GM10266 (cell line): ENCODE measurements at regions not wholly inside any gene's neighbourhood (a gene's known extent, or its start where the extent isn't known, plus 50 kb on each side); places are given as distances from the start of the nearest gene placed in this dataset.
A peak's percentile ranks its signal among the peaks of the same experiment; 100 is the strongest.

Experiments
- DNase-seq: peaks from one replicate; pipeline ENCODE4 v3.0.0; 2012; ENCODE audit errors: extremely low spot score
- TF ChIP-seq, protein P1 (sequence below): IDR thresholded peaks from 2 replicates; pipeline ENCODE4 v1.5.1; 2012; ENCODE audit warnings: mild to moderate bottlenecking, low read depth; ENCODE audit not compliant: control insufficient read depth, insufficient read depth; ENCODE audit errors: missing control alignments

DNA sequence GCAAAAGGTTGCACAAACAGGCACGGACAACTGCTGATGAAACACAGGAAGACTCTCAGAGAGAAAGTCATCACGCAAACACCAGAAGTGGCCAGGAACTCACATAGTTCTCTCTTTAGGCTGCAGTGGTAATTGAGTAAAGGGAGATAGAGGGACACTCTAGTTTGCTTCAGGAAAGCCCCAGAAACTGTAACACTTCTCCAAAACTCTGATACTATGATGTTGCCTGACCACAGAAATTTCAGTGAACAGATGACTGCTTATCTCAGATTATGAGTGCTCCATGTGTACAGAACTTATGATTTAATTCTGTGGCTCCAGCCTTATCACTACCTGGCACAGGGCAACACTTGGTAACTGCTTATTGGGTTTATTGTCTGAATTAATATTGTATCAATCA, 311.5 kb upstream of the GYPC start:
- TF ChIP-seq, protein P1, sequence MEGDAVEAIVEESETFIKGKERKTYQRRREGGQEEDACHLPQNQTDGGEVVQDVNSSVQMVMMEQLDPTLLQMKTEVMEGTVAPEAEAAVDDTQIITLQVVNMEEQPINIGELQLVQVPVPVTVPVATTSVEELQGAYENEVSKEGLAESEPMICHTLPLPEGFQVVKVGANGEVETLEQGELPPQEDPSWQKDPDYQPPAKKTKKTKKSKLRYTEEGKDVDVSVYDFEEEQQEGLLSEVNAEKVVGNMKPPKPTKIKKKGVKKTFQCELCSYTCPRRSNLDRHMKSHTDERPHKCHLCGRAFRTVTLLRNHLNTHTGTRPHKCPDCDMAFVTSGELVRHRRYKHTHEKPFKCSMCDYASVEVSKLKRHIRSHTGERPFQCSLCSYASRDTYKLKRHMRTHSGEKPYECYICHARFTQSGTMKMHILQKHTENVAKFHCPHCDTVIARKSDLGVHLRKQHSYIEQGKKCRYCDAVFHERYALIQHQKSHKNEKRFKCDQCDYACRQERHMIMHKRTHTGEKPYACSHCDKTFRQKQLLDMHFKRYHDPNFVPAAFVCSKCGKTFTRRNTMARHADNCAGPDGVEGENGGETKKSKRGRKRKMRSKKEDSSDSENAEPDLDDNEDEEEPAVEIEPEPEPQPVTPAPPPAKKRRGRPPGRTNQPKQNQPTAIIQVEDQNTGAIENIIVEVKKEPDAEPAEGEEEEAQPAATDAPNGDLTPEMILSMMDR = no peak
- no peak for DNase-seq

DNA sequence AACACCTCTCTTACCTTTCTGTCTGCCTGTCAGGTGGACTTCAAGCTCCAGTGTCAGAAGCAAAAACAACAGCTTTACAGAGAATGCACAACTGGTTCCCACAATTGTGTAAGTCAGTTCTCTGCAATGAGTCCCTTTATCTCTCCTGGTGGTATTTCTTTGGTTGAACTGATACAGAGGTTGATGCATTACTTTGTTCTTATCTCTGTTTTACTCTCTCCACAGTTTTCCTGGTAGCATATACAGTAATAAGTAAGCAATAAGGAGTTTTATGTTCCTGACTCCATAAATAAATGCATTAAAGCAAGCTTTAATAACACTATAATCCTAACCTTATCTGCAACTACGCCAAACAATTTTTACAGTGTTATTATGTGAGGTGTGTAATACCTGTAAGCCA, 310.3 kb upstream of the GYPC start:
- TF ChIP-seq, protein P1 = no peak
- no peak for DNase-seq

DNA sequence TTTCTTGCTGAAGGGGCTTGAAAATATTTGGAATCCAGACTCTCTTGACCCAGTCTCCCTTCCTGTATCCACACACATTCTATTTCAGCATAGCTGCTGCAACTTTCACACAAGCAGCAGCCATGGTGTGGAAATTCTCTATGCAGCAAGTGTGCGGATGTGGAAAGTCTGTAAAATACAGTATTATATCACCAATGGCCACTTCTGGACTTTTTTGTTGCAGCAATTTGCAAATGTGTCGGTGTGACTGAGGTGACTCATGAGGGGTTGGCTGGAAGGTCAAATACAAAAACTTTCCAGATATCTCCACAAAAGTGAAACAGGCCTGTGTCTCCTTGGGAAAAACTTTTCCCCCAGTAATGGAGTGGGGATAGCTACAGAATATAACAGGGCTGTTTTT, 299.3 kb upstream of the GYPC start:
- TF ChIP-seq, protein P1 = no peak
- DNase-seq = no peak

DNA sequence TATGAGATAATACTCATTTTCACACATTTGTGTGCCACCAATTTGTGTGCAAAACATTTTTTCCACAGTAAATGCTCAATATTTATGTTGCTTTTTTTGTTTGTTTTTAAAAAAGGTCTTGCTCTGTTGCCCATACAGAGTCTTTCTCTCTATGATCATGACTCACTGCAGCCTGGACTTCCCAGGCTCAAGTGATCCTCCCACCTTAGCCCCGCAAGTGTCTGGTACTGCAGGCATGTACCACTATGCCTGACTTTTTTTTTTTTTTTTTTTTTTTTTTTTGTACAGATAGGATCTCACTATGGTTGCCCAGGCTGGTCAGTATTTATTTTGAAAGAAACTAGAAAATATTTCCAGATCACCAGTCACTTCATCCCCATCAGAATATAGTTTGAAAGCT, 297.8 kb upstream of the GYPC start:
- TF ChIP-seq, protein P1 = no peak
- DNase-seq = no peak

DNA sequence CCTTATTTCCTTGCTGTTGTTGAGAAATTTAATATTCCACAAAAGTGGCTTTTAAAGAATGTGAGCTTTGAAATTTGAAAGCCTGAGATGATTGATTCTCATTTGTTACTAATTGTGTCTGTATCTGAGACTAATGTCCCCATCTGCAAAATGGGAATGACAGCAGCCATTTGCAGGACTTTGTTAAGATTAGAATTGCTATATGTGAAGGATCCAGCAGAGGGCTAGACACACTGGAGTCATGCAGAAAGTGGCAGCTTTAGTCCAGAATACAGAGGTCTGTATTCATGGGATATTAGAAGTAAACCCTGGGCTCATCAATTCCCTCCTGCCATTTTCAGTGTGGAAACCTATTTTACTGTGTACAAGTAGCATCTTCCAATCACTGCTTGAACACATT, 296.5 kb upstream of the GYPC start:
- peak; percentile 16 for DNase-seq
- TF ChIP-seq, protein P1 = peak; percentile 45

DNA sequence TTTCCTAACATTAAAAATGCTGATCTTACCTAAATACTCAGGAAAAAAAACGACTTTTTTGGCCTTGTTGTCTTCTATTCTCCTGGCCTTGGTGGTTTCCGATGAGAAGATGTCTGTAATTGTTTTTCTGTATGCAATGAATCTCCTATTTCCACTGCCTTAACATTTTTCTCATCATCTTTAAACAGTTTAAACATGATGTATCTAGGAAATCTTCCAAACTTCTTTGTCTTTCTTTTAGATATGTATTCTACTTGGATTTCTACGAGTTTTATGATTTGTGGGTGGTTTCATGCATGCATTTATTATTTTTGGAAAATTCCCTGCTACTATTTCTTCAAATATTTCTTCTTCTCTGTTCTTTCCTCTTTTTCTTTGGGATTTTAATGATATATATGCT, 288.6 kb upstream of the GYPC start:
- TF ChIP-seq, protein P1 = no peak
- DNase-seq = no peak

DNA sequence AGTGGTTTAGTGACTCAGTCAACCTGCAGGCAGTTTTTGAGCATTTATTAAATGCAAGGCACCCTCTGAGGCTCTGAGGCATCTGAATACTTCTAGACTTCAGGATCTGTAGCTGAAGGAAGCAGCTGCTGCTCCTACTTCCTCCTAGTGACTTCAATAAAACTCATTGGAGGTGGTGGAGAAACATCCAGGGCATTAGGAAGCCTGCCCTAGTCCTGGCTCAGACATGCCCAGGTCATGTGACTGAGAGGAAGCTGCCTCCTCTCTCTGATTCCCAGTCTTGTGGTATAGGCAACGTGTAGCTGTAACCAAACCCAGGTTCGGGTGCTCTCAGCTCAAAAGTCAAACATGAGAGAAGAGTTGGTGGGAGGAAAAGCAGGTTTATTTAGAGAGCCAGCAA, 287.2 kb upstream of the GYPC start:
- TF ChIP-seq, protein P1 = no peak
- no peak for DNase-seq

DNA sequence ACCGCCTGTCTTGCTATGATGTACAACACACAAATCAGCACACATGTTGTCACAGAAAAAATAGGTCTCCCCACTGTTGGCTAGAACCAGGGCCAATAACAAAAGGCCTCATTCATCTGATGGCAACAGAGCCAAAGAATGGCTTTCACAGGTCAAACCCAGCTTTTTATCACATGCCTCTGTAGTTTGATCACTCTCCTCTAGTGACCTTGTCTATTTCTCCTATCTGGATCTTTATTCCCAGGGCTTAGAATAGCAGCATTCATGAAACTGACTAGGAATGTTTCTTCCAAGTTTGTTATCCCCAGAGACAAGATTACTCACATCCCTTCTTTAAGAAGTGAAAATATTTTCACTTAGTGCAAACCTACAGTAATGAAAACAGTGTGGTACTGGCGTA, 285.8 kb upstream of the GYPC start:
- no peak for DNase-seq
- TF ChIP-seq, protein P1 = no peak
